Retinal pigment epithelial cell (primary cell): ENCODE measurements at regions not wholly inside any gene's neighbourhood (a gene's known extent, or its start where the extent isn't known, plus 50 kb on each side); places are given as distances from the start of the nearest gene placed in this dataset.

Experiments used
- DNase-seq: peaks from one replicate; pipeline ENCODE4 v3.0.0-alpha.2; 2010; ENCODE audit warnings: low read depth
- H3K4me3 ChIP-seq: 2 replicates; pipeline ENCODE4 v1.5.1; 2011; ENCODE audit warnings: mild to moderate bottlenecking, low read length, control low read depth, moderate library complexity
- TF ChIP-seq, protein P1 (sequence below): conservative IDR thresholded peaks from 2 replicates; pipeline ENCODE4 v1.5.1; 2011; ENCODE audit warnings: low read depth, low read length, control low read depth, inconsistent platforms

DNA sequence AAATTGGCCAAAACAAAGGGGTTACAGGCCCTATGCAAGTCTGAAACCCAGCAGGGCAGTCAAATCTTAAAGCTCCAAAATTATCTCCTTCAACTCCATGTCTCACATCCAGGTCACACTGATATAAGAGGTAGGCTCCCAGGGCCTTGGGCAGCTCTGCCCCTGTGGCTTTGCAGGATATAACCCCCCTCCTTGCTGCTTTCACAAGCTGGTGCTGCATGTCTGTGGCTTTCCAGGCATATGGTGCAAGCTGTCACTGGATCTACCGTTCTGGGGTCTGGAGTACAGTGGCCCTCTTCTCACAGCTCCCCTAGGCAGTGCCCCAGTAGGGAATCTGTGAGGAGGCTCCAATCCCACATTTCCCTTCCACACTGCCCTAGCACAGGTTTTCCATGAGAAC is 519.6 kb downstream of the ETS1 start:
- no peak overlapping the region for H3K4me3 ChIP-seq
- TF ChIP-seq, protein P1, sequence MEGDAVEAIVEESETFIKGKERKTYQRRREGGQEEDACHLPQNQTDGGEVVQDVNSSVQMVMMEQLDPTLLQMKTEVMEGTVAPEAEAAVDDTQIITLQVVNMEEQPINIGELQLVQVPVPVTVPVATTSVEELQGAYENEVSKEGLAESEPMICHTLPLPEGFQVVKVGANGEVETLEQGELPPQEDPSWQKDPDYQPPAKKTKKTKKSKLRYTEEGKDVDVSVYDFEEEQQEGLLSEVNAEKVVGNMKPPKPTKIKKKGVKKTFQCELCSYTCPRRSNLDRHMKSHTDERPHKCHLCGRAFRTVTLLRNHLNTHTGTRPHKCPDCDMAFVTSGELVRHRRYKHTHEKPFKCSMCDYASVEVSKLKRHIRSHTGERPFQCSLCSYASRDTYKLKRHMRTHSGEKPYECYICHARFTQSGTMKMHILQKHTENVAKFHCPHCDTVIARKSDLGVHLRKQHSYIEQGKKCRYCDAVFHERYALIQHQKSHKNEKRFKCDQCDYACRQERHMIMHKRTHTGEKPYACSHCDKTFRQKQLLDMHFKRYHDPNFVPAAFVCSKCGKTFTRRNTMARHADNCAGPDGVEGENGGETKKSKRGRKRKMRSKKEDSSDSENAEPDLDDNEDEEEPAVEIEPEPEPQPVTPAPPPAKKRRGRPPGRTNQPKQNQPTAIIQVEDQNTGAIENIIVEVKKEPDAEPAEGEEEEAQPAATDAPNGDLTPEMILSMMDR, result no peak
- DNase-seq, result no peak

DNA sequence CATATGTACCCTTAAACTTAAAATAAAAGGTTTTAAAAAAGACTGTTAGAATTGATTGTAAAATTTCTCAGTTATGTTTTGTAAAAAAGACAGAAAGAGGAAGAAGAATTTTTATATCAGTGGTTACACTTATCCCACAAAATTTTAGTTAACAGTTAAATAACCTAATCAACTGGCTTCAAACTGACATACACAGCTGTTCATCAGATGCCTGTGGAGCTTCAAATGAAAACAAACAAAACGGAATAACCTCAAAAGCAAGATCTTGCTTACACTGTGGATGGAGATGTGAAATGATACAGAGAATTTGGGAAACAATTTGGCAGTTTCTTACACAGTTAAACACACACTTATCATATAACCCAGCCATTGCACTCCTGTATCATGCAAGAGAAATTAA is 521.0 kb downstream of the ETS1 start:
- TF ChIP-seq, protein P1, result no peak
- no peak for DNase-seq
- H3K4me3 ChIP-seq, result no peak overlapping the region

DNA sequence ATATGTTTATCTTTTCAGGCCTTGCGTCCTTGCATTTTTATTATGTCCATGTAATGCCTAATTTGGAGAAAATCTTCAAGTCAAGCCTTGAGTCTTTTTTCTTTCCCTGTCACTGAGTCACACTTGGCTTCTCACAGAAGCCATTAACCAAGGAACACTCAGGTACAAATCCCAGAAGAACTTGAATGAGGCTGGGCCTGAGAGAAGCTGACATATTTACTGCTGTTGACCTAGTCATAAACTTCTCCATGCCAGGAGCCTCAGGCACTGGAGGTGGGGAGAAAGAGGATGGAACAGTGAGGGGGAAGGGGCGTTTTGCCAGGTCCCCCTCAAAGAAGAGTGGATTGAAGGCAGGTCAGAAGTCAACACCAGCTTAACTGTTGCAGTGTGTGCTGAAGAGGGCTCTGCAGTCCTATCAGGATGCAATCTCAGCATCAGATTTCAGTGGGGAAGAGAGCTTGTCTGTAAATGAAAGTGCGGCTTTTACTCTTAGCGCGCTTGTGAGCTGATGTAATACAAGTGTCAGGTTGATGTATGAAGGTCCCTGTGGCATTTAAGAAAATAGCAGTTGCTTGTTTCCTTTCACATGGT is 526.0 kb downstream of the ETS1 start:
- H3K4me3 ChIP-seq, result no peak overlapping the region
- no peak for DNase-seq
- TF ChIP-seq, protein P1, result no peak

DNA sequence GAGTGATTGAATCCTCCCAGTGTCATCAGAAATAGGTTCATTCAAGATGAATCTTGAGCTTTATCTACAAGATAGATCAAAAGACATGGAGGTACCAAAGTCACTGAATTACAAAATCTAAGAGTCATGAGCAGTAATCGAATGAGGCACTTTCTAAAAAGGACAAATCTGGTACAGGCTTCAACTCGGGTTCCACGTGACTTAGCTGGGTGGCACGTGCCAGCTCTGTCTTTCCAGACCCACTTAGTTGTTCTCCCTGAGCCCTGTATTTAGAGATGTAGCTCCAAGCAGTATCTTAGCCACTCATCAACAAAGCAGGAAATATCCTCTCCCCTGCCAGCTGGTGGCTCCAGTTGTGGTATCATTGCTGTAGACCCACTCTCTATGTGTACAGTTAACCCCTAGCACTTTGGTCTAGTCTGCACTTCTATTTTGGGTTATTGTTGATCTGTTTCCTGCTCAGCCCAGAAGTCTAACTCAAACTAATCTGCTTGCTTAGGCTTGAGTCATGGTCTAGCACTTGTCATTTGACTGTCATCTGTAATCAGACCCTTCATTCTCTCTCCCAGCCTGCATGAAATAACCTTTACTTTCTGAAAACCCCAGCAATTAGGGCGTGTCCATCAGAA is 528.7 kb downstream of the ETS1 start:
- no peak for DNase-seq
- TF ChIP-seq, protein P1, result no peak

DNA sequence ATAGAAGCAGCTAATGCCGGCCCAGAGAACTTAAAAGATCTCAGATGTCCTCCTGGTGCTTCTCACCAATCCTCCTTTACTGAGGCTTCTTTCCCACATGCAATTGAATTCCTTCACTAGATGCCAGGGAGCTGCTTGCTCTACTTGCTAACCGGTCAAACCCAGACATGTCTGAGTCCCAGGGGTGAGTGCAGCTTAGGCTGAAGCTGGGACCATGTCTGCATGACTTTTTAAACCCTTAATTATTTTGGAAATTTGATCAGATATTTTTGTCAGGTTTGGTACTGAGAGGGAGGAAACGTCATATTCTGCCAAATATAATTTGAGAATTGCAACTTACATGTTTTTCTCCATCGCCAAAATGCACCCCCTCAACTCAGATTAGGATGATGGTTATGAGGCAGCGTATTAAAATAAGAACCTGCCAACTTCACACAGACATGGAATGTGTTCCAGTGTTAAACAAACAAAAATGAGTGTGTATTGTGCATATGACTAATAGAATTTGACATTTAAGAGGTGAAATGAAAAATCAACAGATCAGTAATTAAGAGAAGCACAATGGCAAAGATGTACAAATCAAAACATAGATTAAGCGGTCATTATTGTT is 529.5 kb downstream of the ETS1 start:
- DNase-seq, result peak; percentile 74
- H3K4me3 ChIP-seq, result no peak overlapping the region
- TF ChIP-seq, protein P1, result no peak

More for the DNA sequence above, 528.7 kb downstream of the ETS1 start:
- no peak overlapping the region for H3K4me3 ChIP-seq

DNA sequence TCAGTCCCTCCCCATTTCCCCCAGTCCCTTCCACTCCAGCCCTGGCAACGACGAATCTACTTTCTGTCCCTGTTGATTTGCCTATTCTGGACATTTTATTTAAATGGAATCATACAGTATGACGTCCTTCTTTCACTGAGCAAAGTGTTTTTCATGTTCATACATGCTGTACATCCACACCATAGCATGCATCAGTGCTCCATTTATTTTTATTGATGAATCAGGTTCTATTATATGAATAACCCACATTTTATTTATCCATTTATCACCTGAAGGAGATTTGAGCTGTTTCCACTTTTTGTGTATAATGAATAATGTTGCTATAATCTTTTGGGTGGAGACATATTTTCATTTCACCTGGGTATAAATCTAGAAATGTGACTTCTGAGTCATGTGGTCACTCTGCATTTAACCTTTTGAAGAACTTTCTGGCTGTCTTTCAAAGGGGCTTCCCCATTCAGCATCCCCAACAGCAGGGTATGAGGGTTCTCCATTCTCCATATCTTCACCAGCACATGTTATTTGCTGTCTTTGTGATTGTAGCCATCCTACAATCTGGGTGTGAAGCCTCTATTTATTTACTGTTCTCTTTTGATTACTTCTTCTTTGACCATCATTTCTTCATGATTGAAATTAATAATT is 531.7 kb downstream of the ETS1 start:
- H3K4me3 ChIP-seq, result no peak overlapping the region
- TF ChIP-seq, protein P1, result no peak
- no peak for DNase-seq
